ENCODE measurements at regions not wholly inside any gene's neighbourhood (a gene's known extent, or its start where the extent isn't known, plus 50 kb on each side); places are given as distances from the start of the nearest gene placed in this dataset.

DNA sequence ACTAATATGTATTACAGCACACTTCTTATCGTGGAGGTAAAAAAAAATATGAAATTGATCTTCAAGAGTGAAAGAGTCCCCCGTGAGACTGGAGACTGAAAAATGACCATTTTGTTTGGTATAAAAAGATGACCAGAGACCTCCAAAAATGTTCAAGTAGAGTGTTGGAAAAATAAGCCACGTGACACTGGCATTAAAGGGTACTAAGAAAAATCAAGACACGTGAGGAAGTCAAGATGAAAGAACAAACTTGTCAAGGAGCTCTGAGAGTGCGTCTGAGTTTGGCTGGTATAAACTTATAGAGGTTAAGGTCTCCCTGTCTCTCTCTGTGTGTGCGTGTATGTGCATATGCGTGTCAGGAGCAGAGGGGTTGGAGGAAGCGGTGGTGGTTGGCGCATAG, 362.7 kb upstream of the COBL start:
- TF ChIP-seq ZFP69B (tag by site-specific recombination; IDR thresholded peaks at IDR 0.05), result no peak
- TF ChIP-seq ZSCAN5A (tag by site-specific recombination; IDR thresholded peaks at IDR 0.05), result no peak
- no peak for TF ChIP-seq GLIS2 (tag by site-specific recombination; IDR thresholded peaks at IDR 0.05)
- no peak for TF ChIP-seq ZNF169 (tag by site-specific recombination; IDR thresholded peaks at IDR 0.05)
- TF ChIP-seq ZNF324 (tag by site-specific recombination; IDR thresholded peaks at IDR 0.05), result no peak
- no peaks in the 10 kb centered on the region for H3K9me3 ChIP-seq (ENCODE audit: control insufficient read depth, insufficient read depth, low read depth, low read length)
- no peaks in the 10 kb centered on the region for H3K4me1 ChIP-seq (ENCODE audit: control insufficient read depth, insufficient read depth, low read length)
- H3K4me3 ChIP-seq (ENCODE audit: low read depth, low read length), result no peak overlapping the region
- no peaks in the 10 kb centered on the region for H3K36me3 ChIP-seq (ENCODE audit: control insufficient read depth in 2 of 2, insufficient read depth in 1 of 2, low read length in 2 of 2)
- no peak overlapping the region for H3K27ac ChIP-seq (ENCODE audit: extremely low read depth, low read depth, low read length)
- ChIA-PET CTCF (no interaction called here), POLR2A (no interaction called here)

DNA sequence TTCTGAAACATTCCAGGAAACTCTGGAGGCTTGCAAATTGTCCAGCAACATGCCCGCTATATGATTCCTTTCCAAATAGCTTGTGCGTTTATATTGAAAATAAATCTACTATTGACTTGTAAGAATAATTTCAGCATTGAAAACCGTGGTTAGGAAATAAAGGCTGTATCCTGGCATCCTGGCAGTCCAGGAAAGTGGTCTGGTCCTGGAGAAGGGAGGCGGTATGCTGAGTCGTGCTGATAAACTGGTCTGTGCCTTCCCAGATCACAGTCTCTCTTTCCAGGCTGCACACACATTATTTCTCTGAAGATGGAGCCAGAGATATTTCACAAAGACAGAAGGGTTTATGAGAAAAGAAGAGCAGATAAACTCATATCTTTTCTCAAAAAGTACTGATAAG, 350.1 kb upstream of the COBL start:
- Histone ChIP-seq H3K9me3 (ENCODE audit: control insufficient read depth, insufficient read depth, low read depth, low read length) (no peaks in the 10 kb centered on the region), H3K36me3 (ENCODE audit: control insufficient read depth in 2 of 2, insufficient read depth in 1 of 2, low read length in 2 of 2) (no peaks in the 10 kb centered on the region), H3K4me1 (ENCODE audit: control insufficient read depth, insufficient read depth, low read length) (peaks cover 7% of the 10 kb centered on the region), H3K4me3 (ENCODE audit: low read depth, low read length) (no peak overlapping the region), H3K27ac (ENCODE audit: extremely low read depth, low read depth, low read length) (no peak overlapping the region)
- POLR2A ChIA-PET, result no interaction called here
- TF ChIP-seq ZXDB (tag by site-specific recombination; IDR thresholded peaks at IDR 0.05) (no peak), ZEB2 (tag by site-specific recombination; IDR thresholded peaks at IDR 0.05) (no peak), PRDM10 (tag by site-specific recombination; IDR thresholded peaks at IDR 0.05) (peak; percentile 64; the same call in 1 of the 2 replicates), ZNF510 (tag by site-specific recombination; IDR thresholded peaks at IDR 0.05; ENCODE audit: insufficient replicate concordance) (no peak)
- CTCF ChIA-PET, result interaction anchor here (0.7 to 1.1 kb wide), 2 partner anchors 10 to 27 kb away, joined by 3 to 4 read pairs; no protein-coding TSS in a partner anchor

- ChIA-PET POLR2A (no interaction called here), CTCF (interaction anchor here (0.7 kb wide), 1 partner anchor 26 kb away, joined by 4 read pairs; no protein-coding TSS in a partner anchor)
- peaks cover 7% of the 10 kb centered on the region for H3K4me1 ChIP-seq (ENCODE audit: control insufficient read depth, insufficient read depth, low read length)
- no peak for TF ChIP-seq ZFP41 (tag by site-specific recombination; IDR thresholded peaks at IDR 0.05; ENCODE audit: borderline replicate concordance)
- no peak for TF ChIP-seq ZNF624 (tag by site-specific recombination; IDR thresholded peaks at IDR 0.05)
- TF ChIP-seq, protein P1, sequence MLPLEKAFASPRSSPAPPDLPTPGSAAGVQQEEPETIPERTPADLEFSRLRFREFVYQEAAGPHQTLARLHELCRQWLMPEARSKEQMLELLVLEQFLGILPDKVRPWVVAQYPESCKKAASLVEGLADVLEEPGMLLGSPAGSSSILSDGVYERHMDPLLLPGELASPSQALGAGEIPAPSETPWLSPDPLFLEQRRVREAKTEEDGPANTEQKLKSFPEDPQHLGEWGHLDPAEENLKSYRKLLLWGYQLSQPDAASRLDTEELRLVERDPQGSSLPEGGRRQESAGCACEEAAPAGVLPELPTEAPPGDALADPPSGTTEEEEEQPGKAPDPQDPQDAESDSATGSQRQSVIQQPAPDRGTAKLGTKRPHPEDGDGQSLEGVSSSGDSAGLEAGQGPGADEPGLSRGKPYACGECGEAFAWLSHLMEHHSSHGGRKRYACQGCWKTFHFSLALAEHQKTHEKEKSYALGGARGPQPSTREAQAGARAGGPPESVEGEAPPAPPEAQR (tag by site-specific recombination; IDR thresholded peaks at IDR 0.05), result no peak
- TF ChIP-seq FEZF1 (tag by site-specific recombination; IDR thresholded peaks at IDR 0.05), result no peak
- no peak for TF ChIP-seq ZFP37 (tag by site-specific recombination; IDR thresholded peaks at IDR 0.05)
- no peak for TF ChIP-seq ZNF707 (tag by site-specific recombination; IDR thresholded peaks at IDR 0.05)
- no peak for TF ChIP-seq EGR2 (tag by site-specific recombination; IDR thresholded peaks at IDR 0.05; ENCODE audit: low read depth)
- no peak for TF ChIP-seq ZNF292 (tag by site-specific recombination; IDR thresholded peaks at IDR 0.05; ENCODE audit: borderline replicate concordance, low read depth)
- no peak for TF ChIP-seq HOXA7 (CRISPR knock-in tag; IDR thresholded peaks at IDR 0.05; ENCODE audit: borderline replicate concordance)
- TF ChIP-seq ZNF248 (tag by site-specific recombination; IDR thresholded peaks at IDR 0.05), result no peak
- no peak for TF ChIP-seq ZNF138 (tag by site-specific recombination; IDR thresholded peaks at IDR 0.05; ENCODE audit: borderline replicate concordance)
- no peak for TF ChIP-seq TRIM28 (IDR thresholded peaks at IDR 0.05; ENCODE audit: borderline replicate concordance, low read length)
- no peak for TF ChIP-seq ZNF692 (tag by site-specific recombination; IDR thresholded peaks at IDR 0.05)
- TF ChIP-seq ZNF112 (tag by site-specific recombination; IDR thresholded peaks at IDR 0.05), result no peak
- no peak for TF ChIP-seq SCRT2 (tag by site-specific recombination; IDR thresholded peaks at IDR 0.05)
- H3K4me3 ChIP-seq (ENCODE audit: low read depth, low read length), result no peak overlapping the region
- H3K27ac ChIP-seq (ENCODE audit: extremely low read depth, low read depth, low read length), result no peak overlapping the region
- H3K36me3 ChIP-seq (ENCODE audit: control insufficient read depth in 2 of 2, insufficient read depth in 1 of 2, low read length in 2 of 2), result no peaks in the 10 kb centered on the region
- H3K9me3 ChIP-seq (ENCODE audit: control insufficient read depth, insufficient read depth, low read depth, low read length), result no peaks in the 10 kb centered on the region
Measured at GRCh38 chr7:51666266-51666665, 349.7 kb upstream of the COBL start.

All from HEK293 (cell line).